IPS-20b (cell line): ENCODE measurements at regions not wholly inside any gene's neighbourhood (a gene's known extent, or its start where the extent isn't known, plus 50 kb on each side); places are given as distances from the start of the nearest gene placed in this dataset.

Source experiments
- H3K27ac ChIP-seq: one replicate; pipeline ENCODE4 v1.5.1; 2013; ENCODE audit warnings: low read length
- H3K27me3 ChIP-seq: 2 replicates; pipeline ENCODE4 v1.6.1; 2013; ENCODE audit warnings: mild to moderate bottlenecking, low read length, inconsistent platforms; ENCODE audit not compliant: insufficient read depth
- H3K36me3 ChIP-seq: 2 replicates; pipeline ENCODE4 v1.6.1; 2013; ENCODE audit warnings: low read depth, mild to moderate bottlenecking, inconsistent platforms, low read length, moderate library complexity; ENCODE audit not compliant: insufficient read depth
- H3K4me1 ChIP-seq: 2 replicates; pipeline ENCODE4 v1.6.1; 2013; ENCODE audit warnings: mild to moderate bottlenecking, control low read depth, inconsistent platforms, low read length, moderate library complexity; ENCODE audit not compliant: insufficient read depth
- H3K4me3 ChIP-seq: 2 replicates; pipeline ENCODE4 v1.5.1; 2013; ENCODE audit warnings: mild to moderate bottlenecking, low read length, inconsistent platforms
- H3K9ac ChIP-seq: 2 replicates; pipeline ENCODE4 v1.6.1; 2013; ENCODE audit warnings: low read depth, mild to moderate bottlenecking, inconsistent platforms, low read length, moderate library complexity
- H3K9me3 ChIP-seq: 2 replicates; pipeline ENCODE4 v1.6.1; 2013; ENCODE audit warnings: mild to moderate bottlenecking, low read depth, low read length, inconsistent platforms; ENCODE audit not compliant: insufficient read depth

- Histone ChIP-seq H3K27ac (no peak overlapping the region), H3K27me3 (no peaks in the 10 kb centered on the region), H3K9ac (no peak overlapping the region), H3K4me1 (no peaks in the 10 kb centered on the region), H3K4me3 (no peak overlapping the region), H3K36me3 (peaks cover 35% of the 10 kb centered on the region), H3K9me3 (no peaks in the 10 kb centered on the region)
Measured at GRCh38 chrX:10071451-10072144, 85.2 kb upstream of the CLCN4 start.

GRCh38 chrX:10072786-10073568 lies 83.8 kb upstream of the CLCN4 start:
- peaks cover 21% of the 10 kb centered on the region; the same call in 1 of the 2 replicates for H3K36me3 ChIP-seq
- no peak overlapping the region for H3K9ac ChIP-seq
- no peaks in the 10 kb centered on the region for H3K9me3 ChIP-seq
- H3K27me3 ChIP-seq, result no peaks in the 10 kb centered on the region
- no peaks in the 10 kb centered on the region for H3K4me1 ChIP-seq
- no peak overlapping the region for H3K27ac ChIP-seq
- no peak overlapping the region for H3K4me3 ChIP-seq

- Histone ChIP-seq H3K27ac (no peak overlapping the region), H3K27me3 (no peaks in the 10 kb centered on the region)
Measured at GRCh38 chrX:10073671-10074070, 83.1 kb upstream of the CLCN4 start.

GRCh38 chrX:10074241-10074941 lies 82.4 kb upstream of the CLCN4 start:
- Histone ChIP-seq H3K27me3 (no peaks in the 10 kb centered on the region), H3K4me3 (no peak overlapping the region), H3K36me3 (peaks cover 14% of the 10 kb centered on the region; the same call in 1 of the 2 replicates), H3K9me3 (no peaks in the 10 kb centered on the region), H3K4me1 (0 out of 2 replicates have a peak, but pooled peaks cover 4% of the 10 kb centered on the region), H3K9ac (no peak overlapping the region), H3K27ac (no peak overlapping the region)

More at GRCh38 chrX:10073671-10074070, 83.1 kb upstream of the CLCN4 start:
- Histone ChIP-seq H3K4me3 (no peak overlapping the region), H3K4me1 (no peaks in the 10 kb centered on the region), H3K36me3 (peaks cover 14% of the 10 kb centered on the region; the same call in 1 of the 2 replicates), H3K9me3 (no peaks in the 10 kb centered on the region), H3K9ac (no peak overlapping the region)

- no peaks in the 10 kb centered on the region for H3K9me3 ChIP-seq
Measured at GRCh38 chrX:10076765-10077164, 80.0 kb upstream of the CLCN4 start.

GRCh38 chrX:10077425-10078188 lies 79.2 kb upstream of the CLCN4 start:
- Histone ChIP-seq H3K9ac (no peak overlapping the region), H3K36me3 (peaks cover 5% of the 10 kb centered on the region; the same call in 1 of the 2 replicates), H3K4me1 (peaks cover 4% of the 10 kb centered on the region; the same call in 1 of the 2 replicates), H3K27me3 (no peaks in the 10 kb centered on the region), H3K27ac (no peak overlapping the region), H3K4me3 (no peak overlapping the region), H3K9me3 (no peaks in the 10 kb centered on the region)

More at GRCh38 chrX:10076765-10077164, 80.0 kb upstream of the CLCN4 start:
- Histone ChIP-seq H3K9ac (no peak overlapping the region), H3K36me3 (peaks cover 5% of the 10 kb centered on the region; the same call in 1 of the 2 replicates), H3K27me3 (no peaks in the 10 kb centered on the region), H3K4me1 (0 out of 2 replicates have a peak, but pooled peaks cover 4% of the 10 kb centered on the region), H3K4me3 (no peak overlapping the region), H3K27ac (no peak overlapping the region)

GRCh38 chrX:10078266-10078665 lies 78.5 kb upstream of the CLCN4 start:
- H3K27ac ChIP-seq, result no peak overlapping the region
- peaks cover 4% of the 10 kb centered on the region; the same call in 1 of the 2 replicates for H3K4me1 ChIP-seq
- H3K4me3 ChIP-seq, result no peak overlapping the region
- peaks cover 5% of the 10 kb centered on the region; the same call in 1 of the 2 replicates for H3K36me3 ChIP-seq
- H3K9ac ChIP-seq, result no peak overlapping the region
- H3K9me3 ChIP-seq, result no peaks in the 10 kb centered on the region
- no peaks in the 10 kb centered on the region for H3K27me3 ChIP-seq

- Histone ChIP-seq H3K27ac (no peak overlapping the region), H3K9ac (no peak overlapping the region)
Measured at GRCh38 chrX:10079231-10079630, 77.5 kb upstream of the CLCN4 start.

GRCh38 chrX:10083809-10084208 lies 73.0 kb upstream of the CLCN4 start:
- no peak overlapping the region for H3K27ac ChIP-seq
- H3K9me3 ChIP-seq, result no peaks in the 10 kb centered on the region
- H3K9ac ChIP-seq, result no peak overlapping the region
- H3K4me1 ChIP-seq, result peaks cover 3% of the 10 kb centered on the region; the same call in 1 of the 2 replicates
- H3K4me3 ChIP-seq, result no peak overlapping the region
- peaks cover 13% of the 10 kb centered on the region; the same call in 1 of the 2 replicates for H3K36me3 ChIP-seq
- H3K27me3 ChIP-seq, result no peaks in the 10 kb centered on the region

More at GRCh38 chrX:10079231-10079630, 77.5 kb upstream of the CLCN4 start:
- H3K9me3 ChIP-seq, result no peaks in the 10 kb centered on the region
- H3K4me1 ChIP-seq, result peaks cover 4% of the 10 kb centered on the region; the same call in 1 of the 2 replicates
- peaks cover 12% of the 10 kb centered on the region; the same call in 1 of the 2 replicates for H3K36me3 ChIP-seq
- no peak overlapping the region for H3K4me3 ChIP-seq
- no peaks in the 10 kb centered on the region for H3K27me3 ChIP-seq

GRCh38 chrX:10085223-10085622 lies 71.6 kb upstream of the CLCN4 start:
- Histone ChIP-seq H3K4me1 (no peaks in the 10 kb centered on the region; the same call in 1 of the 2 replicates), H3K9me3 (no peaks in the 10 kb centered on the region), H3K27ac (no peak overlapping the region), H3K4me3 (no peak overlapping the region), H3K9ac (no peak overlapping the region), H3K36me3 (peaks cover 9% of the 10 kb centered on the region; the same call in 1 of the 2 replicates), H3K27me3 (no peaks in the 10 kb centered on the region)

- no peaks in the 10 kb centered on the region; the same call in 1 of the 2 replicates for H3K4me1 ChIP-seq
- H3K4me3 ChIP-seq, result no peak overlapping the region
- H3K9me3 ChIP-seq, result no peaks in the 10 kb centered on the region
- H3K36me3 ChIP-seq, result peaks cover 18% of the 10 kb centered on the region
- no peak overlapping the region for H3K27ac ChIP-seq
- no peak overlapping the region for H3K9ac ChIP-seq
- no peaks in the 10 kb centered on the region for H3K27me3 ChIP-seq
Measured at GRCh38 chrX:10086676-10087075, 70.1 kb upstream of the CLCN4 start.
